B cell (primary cell): ENCODE measurements at regions not wholly inside any gene's neighbourhood (a gene's known extent, or its start where the extent isn't known, plus 50 kb on each side); places are given as distances from the start of the nearest gene placed in this dataset.

ENCODE experiments used
- ATAC-seq: fragments of 200-7000 bp; cut with Tn5 transposase; one replicate; pipeline ENCODE4 v1.10.0; 2021; ENCODE audit warnings: low read depth, mild to moderate bottlenecking, moderate number of reproducible peaks, moderate library complexity
- CTCF ChIA-PET: fragments of 350-600 bp; sonication (Branson Sonifier 250); formaldehyde crosslinking; loops from one replicate; lab custom pipeline; 2021; ENCODE audit warnings: antibody characterized with exemption, inconsistent platforms; lab: Charles Lee
- POLR2A ChIA-PET: fragments of 350-600 bp; sonication (Branson Sonifier 250); formaldehyde crosslinking; loops from one replicate; lab custom pipeline; 2021; ENCODE audit warnings: antibody characterized with exemption; lab: Charles Lee
- DNase-seq: peaks from one replicate; pipeline ENCODE4 v3.0.0; 2013
- H2AFZ ChIP-seq: 2 replicates; pipeline ENCODE4 v1.6.1; 2012; ENCODE audit warnings: mild to moderate bottlenecking, low read depth, low read length; ENCODE audit not compliant: insufficient read depth, poor library complexity, severe bottlenecking
- H3K27ac ChIP-seq, 2 donors: 1 replicate in 1 of 2; 2 replicates in 1 of 2; pipeline ENCODE4 v1.5.1; 2012 to 2013; ENCODE audit warnings: low read length in 2 of 2, mild to moderate bottlenecking in 2 of 2, moderate library complexity in 1 of 2
- H3K27me3 ChIP-seq, 4 experiments: fragments of 200-600 bp in 1 of 4; sonication (generic) in 1 of 4; replicated peaks in 1 of 4; 1 replicate in 2 of 4; 2 replicates in 2 of 4; pipeline versions ENCODE4 v1.6.1 to v1.7.0; 2013 to 2016; ENCODE audit warnings: low read length in 3 of 4, mild to moderate bottlenecking in 2 of 4, mixed read lengths in 1 of 4, moderate library complexity in 1 of 4; ENCODE audit not compliant: insufficient read depth in 4 of 4, control insufficient read depth in 3 of 4; ENCODE audit errors: control extremely low read depth in 1 of 4
- H3K36me3 ChIP-seq, 2 experiments: replicated peaks in 1 of 2; 1 replicate in 1 of 2; 2 replicates in 1 of 2; pipeline versions ENCODE4 v1.6.1 to v1.7.1; 2013; ENCODE audit warnings: low read length in 1 of 2; ENCODE audit not compliant: insufficient read depth in 2 of 2, control insufficient read depth in 1 of 2; ENCODE audit errors: control extremely low read depth in 1 of 2, extremely low read depth in 1 of 2
- H3K4me1 ChIP-seq, 2 donors: fragments of 200-600 bp in 1 of 2; sonication (generic) in 1 of 2; 1 replicate in 1 of 2; 2 replicates in 1 of 2; pipeline versions ENCODE4 v1.5.1 to v1.6.1; 2013 to 2017; ENCODE audit warnings: low read length in 2 of 2; ENCODE audit not compliant: control insufficient read depth in 2 of 2, insufficient read depth in 2 of 2
- H3K4me2 ChIP-seq: replicated peaks from 2 replicates; pipeline ENCODE3; 2012; ENCODE audit warnings: mild to moderate bottlenecking, low read depth, low read length; ENCODE audit not compliant: poor library complexity, severe bottlenecking
- H3K4me3 ChIP-seq, 5 experiments: fragments of 200-600 bp in 1 of 5; sonication (generic) in 1 of 5; 1 replicate in 3 of 5; 2 replicates in 2 of 5; pipeline versions ENCODE4 v1.5.1 to v1.7.0; 2011 to 2016; ENCODE audit warnings: low read length in 4 of 5, mild to moderate bottlenecking in 4 of 5, low read depth in 2 of 5, control low read depth in 1 of 5, moderate library complexity in 1 of 5; ENCODE audit not compliant: insufficient read depth in 1 of 5; ENCODE audit errors: control extremely low read depth in 1 of 5, extremely low read depth in 1 of 5
- H3K79me2 ChIP-seq: fragments of 200-600 bp; sonication (generic); one replicate; pipeline ENCODE4 v1.6.0; 2016; ENCODE audit warnings: low read length; ENCODE audit not compliant: control insufficient read depth, insufficient read depth
- H3K9ac ChIP-seq: fragments of 200-600 bp; sonication (generic); 2 replicates; pipeline ENCODE4 v1.6.1; 2017; ENCODE audit warnings: mild to moderate bottlenecking, low read length, moderate library complexity
- H3K9me3 ChIP-seq, 3 donors: one replicate each; pipeline versions ENCODE4 v1.6.1 to v1.7.1; 2013; ENCODE audit warnings: low read length in 2 of 3; ENCODE audit not compliant: control insufficient read depth in 2 of 3, insufficient read depth in 1 of 3; ENCODE audit errors: control extremely low read depth in 1 of 3
- H4K20me1 ChIP-seq: 2 replicates; pipeline ENCODE4 v1.6.0; 2012; ENCODE audit warnings: mild to moderate bottlenecking, low read length; ENCODE audit not compliant: insufficient read depth, control insufficient read depth, poor library complexity, severe bottlenecking
- H3K27ac Mint-ChIP-seq: one replicate; pipeline ENCODE4 v1.8.0; 2021; ENCODE audit warnings: mixed read lengths
- H3K27me3 Mint-ChIP-seq: one replicate; pipeline ENCODE4 v1.8.0; 2021; ENCODE audit warnings: mixed read lengths
- H3K4me1 Mint-ChIP-seq: one replicate; pipeline ENCODE4 v1.8.0; 2021; ENCODE audit warnings: mixed read lengths
- H3K4me3 Mint-ChIP-seq: one replicate; pipeline ENCODE4 v1.8.0; 2021; ENCODE audit warnings: mixed read lengths
- H3K9me3 Mint-ChIP-seq: one replicate; pipeline ENCODE4 v1.8.0; 2022; ENCODE audit warnings: mixed read lengths; ENCODE audit not compliant: insufficient read depth
- CTCF ChIP-seq: fragments of 200-600 bp; IDR thresholded peaks from one replicate; pipeline ENCODE4 v1.8.0; 2022; ENCODE audit warnings: antibody characterized with exemption, mild to moderate bottlenecking
- EZH2 ChIP-seq: IDR thresholded peaks from 2 replicates; pipeline ENCODE4 v1.6.1; 2012; ENCODE audit warnings: borderline replicate concordance, low read depth, mild to moderate bottlenecking, moderate library complexity, low read length; ENCODE audit not compliant: insufficient read depth, poor library complexity, severe bottlenecking
- WGBS: methylation state at CpG from one replicate; pipeline ENCODE4 v1.1.5; 2013; ENCODE audit warnings: missing lambda C conversion rate; ENCODE audit not compliant: insufficient coverage; 5-methylcytosine and 5-hydroxymethylcytosine counted together
- intact Hi-C: fragments of 100-400 bp; cut with micrococcal nuclease; formaldehyde crosslinking; loops from one replicate; pipeline ENCODE4 v1.10.0; 2022

DNA sequence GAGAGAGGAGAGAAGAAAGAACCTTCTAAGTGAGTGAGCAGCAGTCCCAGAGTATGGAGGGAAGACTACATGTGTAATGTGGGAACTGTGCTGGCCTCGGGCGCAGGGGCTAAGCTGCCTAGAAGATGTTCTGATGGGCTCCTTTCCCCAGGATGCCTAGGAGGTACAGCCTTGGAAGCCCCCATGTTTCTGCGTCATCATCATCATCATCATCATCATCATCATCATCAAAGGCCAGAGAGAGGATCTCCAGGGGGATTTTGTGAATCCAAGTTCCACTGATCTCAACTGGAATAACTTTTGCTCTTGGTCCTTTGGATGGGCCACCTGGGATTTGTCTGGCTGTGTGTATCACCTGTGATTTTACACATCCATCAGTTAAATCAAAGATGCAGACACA lies 86.0 kb downstream of the BUB3 start:
- Histone ChIP-seq H3K79me2 (no peaks in the 10 kb centered on the region), H3K4me2 (no peak overlapping the region), H4K20me1 (no peaks in the 10 kb centered on the region), H3K4me1 (peaks cover 6 to 13% of the 10 kb centered on the region in 2 donors), H3K9ac (no peak overlapping the region), H3K27me3 (no peaks in the 10 kb centered on the region), H3K9me3 (peaks cover 3 to 14% (median 4%) of the 10 kb centered on the region in 3 donors), H3K4me3 (no peak overlapping the region), H2AFZ (no peak overlapping the region), H3K27ac (no peak overlapping the region), H3K36me3 (no peaks in the 10 kb centered on the region)
- Mint-ChIP-seq H3K9me3 (peaks cover 2% of the 10 kb centered on the region), H3K4me3 (no peak overlapping the region), H3K4me1 (peaks cover 12% of the 10 kb centered on the region), H3K27ac (no peak overlapping the region), H3K27me3 (no peaks in the 10 kb centered on the region)
- DNase-seq (no peak), ATAC-seq (no peak)
- ChIA-PET POLR2A (no interaction called here), CTCF (no interaction called here)
- intact Hi-C loops: no loop called here
- WGBS: 86% methylated on average over 2 of the region's 3 CpGs
- TF ChIP-seq CTCF (no peak), EZH2 (no peak)

DNA sequence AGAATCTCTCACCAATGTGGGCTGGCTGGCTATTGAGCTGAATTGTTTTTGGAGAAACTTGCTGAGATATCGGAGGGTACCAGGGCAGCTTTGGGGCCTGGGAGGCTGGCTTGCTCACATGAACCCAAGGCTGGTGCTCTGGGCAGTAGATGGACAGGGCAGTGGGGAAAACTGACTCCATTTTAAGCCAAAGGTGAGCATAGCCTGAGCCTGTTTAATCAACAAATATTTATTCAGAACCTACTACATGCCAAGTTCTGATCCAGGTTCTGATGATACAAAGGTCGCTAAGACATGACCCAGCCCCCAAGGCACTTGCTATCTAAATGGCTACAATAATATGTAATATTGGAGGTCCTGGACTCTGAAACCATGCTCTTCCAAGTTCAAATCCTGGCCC lies 86.6 kb downstream of the BUB3 start:
- 100% methylated on average over 1 of the region's 2 CpGs for WGBS
- Histone ChIP-seq H3K27ac (no peak overlapping the region), H3K9ac (no peak overlapping the region), H4K20me1 (no peaks in the 10 kb centered on the region), H3K4me2 (no peak overlapping the region), H3K4me1 (peaks cover 6 to 13% of the 10 kb centered on the region in 2 donors), H3K36me3 (no peaks in the 10 kb centered on the region), H3K9me3 (peaks cover 0 to 11% (median 1%) of the 10 kb centered on the region in 3 donors), H2AFZ (no peak overlapping the region), H3K79me2 (no peaks in the 10 kb centered on the region), H3K4me3 (no peak overlapping the region), H3K27me3 (no peaks in the 10 kb centered on the region)
- intact Hi-C loops: no loop called here
- TF ChIP-seq EZH2 (no peak), CTCF (no peak)
- Mint-ChIP-seq H3K27me3 (no peaks in the 10 kb centered on the region), H3K27ac (peak overlapping the region; percentile 64), H3K4me3 (no peak overlapping the region), H3K4me1 (peaks cover 12% of the 10 kb centered on the region), H3K9me3 (no peaks in the 10 kb centered on the region)
- DNase-seq (no peak), ATAC-seq (no peak)
- ChIA-PET POLR2A (no interaction called here), CTCF (no interaction called here)
